ENCODE measurements at regions not wholly inside any gene's neighbourhood (a gene's known extent, or its start where the extent isn't known, plus 50 kb on each side); places are given as distances from the start of the nearest gene placed in this dataset.

DNA sequence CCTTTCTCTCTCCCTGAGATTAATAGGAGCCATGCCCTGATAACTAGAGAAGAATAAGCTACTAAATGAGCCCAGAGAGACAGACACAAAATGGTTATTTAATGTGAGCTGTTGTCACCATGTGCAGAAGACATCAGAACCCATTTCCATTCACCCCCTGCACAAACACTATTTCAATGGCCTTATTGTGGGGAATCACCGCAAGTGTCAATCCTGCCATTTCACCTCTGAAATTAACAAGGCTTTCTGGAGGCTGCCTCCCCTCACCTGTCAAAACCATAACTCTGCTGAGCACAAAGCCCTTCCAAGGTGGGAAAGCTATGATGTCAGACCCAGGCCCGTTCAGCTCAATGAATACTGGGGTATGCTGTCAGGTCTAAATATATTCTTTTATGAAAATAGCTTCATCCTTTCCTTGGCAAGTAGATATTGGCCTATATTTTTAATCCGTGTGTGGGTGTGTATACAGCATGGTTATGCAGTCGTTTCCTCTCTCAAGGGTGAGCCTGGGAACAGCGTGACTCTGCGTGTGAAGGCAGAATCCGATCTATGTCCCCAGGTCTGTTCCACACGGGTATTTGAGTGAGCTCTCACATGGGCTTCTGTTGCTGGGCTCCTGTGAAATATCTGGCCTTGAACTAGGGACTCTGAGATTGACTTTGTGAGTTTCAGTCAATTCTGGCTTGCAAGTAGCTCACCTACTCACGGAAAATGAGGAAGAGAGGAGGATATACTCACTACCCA is 266.3 kb downstream of the FBXW7 start:
- intact Hi-C loops (cut with DNase I), result no loop called here
- DNase-seq (ENCODE audit: missing footprints) (no peak), ATAC-seq (no peak)

DNA sequence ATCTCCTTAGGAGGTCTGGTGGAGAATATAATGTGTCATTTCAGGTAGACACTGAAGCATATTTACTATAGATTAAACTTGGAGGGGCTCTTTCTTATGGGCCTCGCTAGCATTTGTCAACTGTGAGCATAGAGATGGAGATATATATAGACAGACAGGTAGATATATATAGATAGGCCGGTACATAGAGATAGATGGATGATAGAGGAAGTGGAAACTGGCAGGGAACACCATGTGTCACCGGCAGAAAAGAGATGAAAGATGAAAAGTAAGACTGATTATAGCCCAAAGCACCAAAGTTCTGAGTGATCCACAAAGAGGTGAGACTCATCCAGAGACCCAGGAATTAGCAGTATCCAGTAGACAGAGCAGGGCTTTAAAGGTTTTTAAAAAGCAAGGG is 268.1 kb downstream of the FBXW7 start:
- intact Hi-C loops (cut with DNase I), result no loop called here
- no peak for DNase-seq (ENCODE audit: missing footprints)
- no peak for ATAC-seq

DNA sequence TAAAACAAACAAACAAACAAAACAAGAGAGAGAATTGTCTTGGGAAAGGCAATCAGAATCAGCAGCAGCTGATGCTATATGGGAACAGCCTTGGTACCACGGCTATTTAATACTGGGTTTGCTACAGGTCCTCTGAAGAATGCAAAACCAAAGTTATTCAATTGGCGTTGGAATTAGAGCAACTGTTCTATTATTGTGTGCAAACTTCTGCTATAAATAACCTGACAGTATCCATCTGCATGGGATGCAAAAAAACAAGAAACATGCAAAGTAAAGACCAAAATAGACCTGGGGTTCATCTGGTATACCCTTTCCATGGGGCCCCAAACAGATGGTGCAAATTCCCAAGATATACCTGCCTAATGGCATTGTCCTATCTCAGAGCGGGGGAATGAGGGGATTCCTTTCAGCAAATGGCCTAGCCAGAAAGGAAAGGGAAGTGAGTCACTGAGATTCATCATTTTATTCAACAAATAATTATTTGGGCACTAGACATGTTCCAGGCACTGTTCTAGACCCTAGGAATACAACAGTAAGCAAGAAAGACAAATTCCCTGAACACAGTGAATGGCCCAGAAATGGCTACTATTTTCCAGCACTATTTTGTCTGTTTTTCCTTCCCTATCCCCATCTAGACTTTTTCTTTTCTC is 268.9 kb downstream of the FBXW7 start:
- DNase-seq (ENCODE audit: missing footprints), result no peak
- intact Hi-C loops (cut with DNase I), result no loop called here
- no peak for ATAC-seq

DNA sequence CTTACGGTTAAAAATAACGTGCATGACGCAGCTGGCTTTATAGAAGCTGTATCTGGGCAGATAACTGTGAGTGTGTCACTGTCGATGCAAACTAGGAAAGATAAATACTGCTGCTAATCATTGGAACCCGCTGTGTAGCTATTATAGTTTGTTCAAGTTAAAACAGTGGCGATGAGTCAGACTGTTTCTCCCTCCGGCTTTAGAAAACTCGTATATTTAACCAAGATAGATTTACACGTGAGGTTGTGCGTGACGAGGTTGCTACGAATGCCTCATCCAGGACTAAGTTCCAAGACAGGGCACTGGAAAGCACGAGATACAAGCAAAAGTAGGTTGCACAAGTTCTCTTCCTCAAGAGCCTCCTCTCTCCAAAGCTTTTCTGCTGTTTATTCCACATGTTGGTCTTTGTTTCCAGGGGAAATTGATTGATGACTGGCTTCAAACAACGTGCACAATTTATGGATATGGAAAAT is 270.7 kb downstream of the FBXW7 start:
- ATAC-seq, result no peak
- intact Hi-C loops (cut with DNase I), result no loop called here
- no peak for DNase-seq (ENCODE audit: missing footprints)

DNA sequence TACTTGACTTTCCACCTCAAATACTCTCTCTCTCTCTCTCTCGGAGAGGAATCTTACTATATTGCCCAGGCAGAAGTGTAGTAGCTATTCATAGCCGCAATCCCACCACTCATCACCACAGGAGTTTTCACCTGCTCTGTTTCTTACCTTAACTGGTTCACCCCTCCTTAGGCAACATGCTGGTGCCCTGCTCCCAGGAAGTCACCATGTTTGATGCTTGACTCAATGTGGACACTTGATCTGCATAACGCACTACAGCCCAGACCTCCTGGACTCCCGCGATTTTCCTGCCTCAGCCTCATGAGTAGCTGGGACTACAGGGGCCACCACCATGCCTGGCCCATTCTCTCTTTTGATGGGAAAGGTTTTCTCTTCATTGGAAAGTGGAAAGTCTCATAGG is 271.8 kb downstream of the FBXW7 start:
- no peak for ATAC-seq
- DNase-seq (ENCODE audit: missing footprints), result no peak
- intact Hi-C loops (cut with DNase I), result no loop called here

DNA sequence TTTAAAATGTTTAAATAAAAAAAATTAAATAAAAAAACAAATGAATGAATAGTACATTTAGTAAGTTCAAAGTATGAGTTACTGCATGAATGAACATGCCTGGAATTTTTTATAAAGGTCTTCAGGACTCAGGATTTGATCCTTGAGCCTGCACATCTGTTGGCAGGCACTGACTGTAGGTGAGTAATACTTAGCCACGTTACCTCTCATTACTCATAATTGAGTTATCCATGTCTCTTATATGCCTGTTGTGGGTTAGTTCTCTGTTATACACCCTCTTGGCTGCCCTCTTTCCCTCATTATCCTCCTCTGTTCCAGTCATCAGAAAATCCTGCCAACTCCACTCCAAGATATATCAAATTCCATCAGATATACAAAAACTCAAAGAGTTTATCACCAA is 276.0 kb downstream of the FBXW7 start:
- ATAC-seq (no peak), DNase-seq (ENCODE audit: missing footprints) (no peak)
- intact Hi-C loops (cut with DNase I), result loop anchor here (5.0 kb wide), 2 partner anchors 53 to 153 kb away; no protein-coding TSS in a partner anchor

DNA sequence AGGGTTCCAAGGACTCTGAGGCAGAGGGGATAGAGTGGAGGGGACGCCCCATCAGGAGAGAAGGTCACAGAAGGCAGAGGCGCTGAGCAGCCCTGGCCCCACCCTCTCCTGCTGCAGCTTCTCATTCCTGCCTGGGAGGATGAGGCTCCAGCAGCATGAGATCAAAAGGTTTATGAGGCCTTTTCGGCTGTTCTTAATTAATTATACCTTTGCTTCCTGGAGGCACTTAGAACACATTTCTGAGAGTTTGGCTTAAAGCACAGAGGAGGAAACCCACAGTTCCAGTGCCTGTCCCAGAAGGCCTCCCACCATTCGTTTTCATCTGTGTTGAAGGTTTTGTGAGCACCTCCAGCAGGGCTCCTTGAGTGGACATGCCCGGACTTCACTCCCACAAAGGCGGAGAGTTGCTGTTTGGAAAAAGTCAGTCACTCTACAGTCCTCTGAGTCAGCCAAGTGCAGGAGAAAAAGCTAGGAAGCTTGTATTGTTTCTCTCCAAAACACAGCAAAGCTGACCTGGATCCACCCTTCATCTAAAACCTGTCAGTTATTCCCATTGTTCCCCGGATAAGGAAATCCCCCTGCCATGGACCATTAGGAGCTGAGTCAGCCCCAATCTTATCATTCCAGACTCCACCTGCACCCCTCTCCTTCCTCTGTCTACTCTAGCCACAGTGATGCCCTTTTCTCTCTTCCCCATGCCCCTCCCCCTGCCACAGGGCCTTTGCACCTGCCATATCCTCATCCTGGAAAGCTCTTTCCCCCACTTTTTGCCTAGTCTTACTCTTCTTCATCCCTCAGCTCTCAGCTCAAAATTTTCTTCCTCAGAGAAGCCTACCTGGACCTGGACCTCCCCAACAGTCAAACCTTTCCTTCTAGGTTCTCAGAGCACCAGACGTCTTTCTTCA is 276.8 kb downstream of the FBXW7 start:
- DNase-seq (ENCODE audit: missing footprints) (no peak), ATAC-seq (no peak)
- intact Hi-C loops (cut with DNase I), result loop anchor here (5.0 kb wide), 2 partner anchors 52 to 152 kb away; no protein-coding TSS in a partner anchor

DNA sequence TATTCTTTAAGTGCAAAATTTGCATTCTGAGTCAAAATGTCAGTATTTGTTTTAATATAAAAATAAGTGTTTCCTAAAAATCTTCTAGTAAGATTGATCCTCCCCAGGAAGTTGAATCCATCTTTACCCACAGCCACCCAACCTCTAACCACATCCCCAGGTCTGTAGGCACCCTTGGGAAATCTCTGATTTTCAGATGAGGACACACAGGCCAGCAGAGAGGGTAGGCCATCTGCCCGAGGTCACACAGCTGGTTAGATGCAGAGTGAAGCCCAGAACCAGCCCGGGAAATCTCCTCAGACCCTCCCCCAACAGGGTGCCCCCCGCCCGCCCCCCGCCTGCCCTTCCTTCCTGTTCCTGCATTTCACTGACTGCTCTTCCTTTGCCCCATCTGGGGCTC is 277.5 kb downstream of the FBXW7 start:
- DNase-seq (ENCODE audit: missing footprints) (no peak), ATAC-seq (no peak)
- intact Hi-C loops (cut with DNase I), result loop anchor here (5.0 kb wide), 2 partner anchors 51 to 151 kb away; no protein-coding TSS in a partner anchor

DNA sequence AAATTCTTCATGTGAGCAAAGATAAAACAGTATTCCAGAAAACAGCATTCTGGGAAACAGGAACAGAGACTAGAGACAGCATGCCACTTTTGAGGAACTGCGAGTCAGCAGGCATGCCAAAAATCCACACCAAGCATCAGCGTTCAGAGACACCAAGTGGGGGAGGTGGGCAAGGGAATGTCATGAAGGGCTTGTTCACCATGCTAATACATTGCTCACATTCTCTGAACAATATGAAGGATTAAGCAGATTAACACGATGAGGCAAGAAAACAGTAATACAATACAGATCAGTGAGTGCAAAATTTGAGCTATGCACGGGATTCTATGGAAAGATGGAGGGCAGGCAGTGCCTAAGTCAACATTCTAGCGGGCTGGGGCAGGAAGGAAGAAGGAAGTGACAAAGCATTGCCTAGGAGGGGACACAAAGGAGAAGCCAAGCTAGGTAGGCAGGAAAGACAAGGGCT is 278.3 kb downstream of the FBXW7 start:
- ATAC-seq (no peak), DNase-seq (ENCODE audit: missing footprints) (no peak)
- intact Hi-C loops (cut with DNase I), result loop anchor here (5.0 kb wide), 2 partner anchors 50 to 150 kb away; no protein-coding TSS in a partner anchor

DNA sequence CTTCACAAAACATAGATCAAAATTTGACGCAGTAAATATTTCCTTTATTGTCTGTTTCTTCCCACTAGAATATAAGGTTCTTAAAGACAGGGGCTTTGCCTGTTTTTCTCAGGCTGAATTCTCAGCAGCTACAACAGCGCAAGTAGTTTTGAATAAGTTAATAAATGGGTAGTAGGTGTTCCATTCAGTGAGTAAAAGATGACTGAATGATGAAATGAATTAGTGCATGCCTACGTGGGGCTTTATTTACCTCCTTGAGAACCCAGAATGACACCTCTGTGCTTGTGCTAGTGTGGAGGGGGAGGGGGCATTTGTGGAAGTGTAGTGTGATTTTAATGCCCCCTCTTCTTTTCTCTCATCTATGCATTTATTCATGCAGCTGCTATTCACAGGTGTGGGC is 278.9 kb downstream of the FBXW7 start:
- ATAC-seq (no peak), DNase-seq (ENCODE audit: missing footprints) (no peak)
- intact Hi-C loops (cut with DNase I), result loop anchor here (5.0 kb wide), 2 partner anchors 50 to 150 kb away; no protein-coding TSS in a partner anchor

DNA sequence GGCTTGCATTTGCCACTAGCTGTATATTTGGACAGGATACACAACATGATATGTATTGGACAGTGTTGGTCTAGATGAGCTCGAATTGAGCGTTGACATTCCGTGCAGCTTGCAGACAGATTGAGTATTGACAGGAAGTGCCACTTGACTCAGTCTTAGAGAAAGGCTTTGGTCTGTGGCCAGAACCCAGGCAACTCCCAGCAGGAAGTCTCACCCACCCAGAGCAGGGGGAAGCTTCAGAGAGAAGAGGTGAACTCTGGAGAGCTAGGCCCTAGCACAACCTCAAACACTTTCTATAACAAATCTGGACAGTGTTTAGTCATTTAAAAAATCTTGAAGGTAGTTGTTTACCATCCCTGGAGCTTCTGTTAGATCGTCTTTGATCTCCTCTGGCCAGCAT is 280.5 kb downstream of the FBXW7 start:
- intact Hi-C loops (cut with DNase I), result loop anchor here (5.0 kb wide), 2 partner anchors 48 to 148 kb away; no protein-coding TSS in a partner anchor
- ATAC-seq (peak; percentile 37), DNase-seq (ENCODE audit: missing footprints) (no peak)

DNA sequence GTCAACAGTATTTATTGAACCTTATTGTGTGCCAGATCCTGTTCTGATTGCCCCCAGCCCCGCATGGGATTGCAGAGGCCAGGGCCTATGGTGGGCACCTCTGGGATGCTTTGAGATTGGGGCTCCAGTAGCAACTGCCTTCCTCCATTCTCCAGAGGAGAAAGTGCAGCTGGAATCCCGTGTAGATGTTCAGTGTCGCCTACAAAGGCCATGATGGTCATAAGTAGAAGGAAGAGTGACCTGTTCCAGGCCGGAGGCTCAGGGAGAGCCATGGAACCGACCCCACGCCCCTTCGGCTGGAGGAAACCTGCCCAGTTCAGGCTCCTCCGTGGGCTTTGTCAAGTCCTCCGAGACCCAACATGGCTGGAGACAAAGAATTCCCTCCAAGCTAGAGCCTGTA is 287.5 kb downstream of the FBXW7 start:
- intact Hi-C loops (cut with DNase I), result no loop called here
- DNase-seq (ENCODE audit: missing footprints), result no peak
- ATAC-seq, result no peak

DNA sequence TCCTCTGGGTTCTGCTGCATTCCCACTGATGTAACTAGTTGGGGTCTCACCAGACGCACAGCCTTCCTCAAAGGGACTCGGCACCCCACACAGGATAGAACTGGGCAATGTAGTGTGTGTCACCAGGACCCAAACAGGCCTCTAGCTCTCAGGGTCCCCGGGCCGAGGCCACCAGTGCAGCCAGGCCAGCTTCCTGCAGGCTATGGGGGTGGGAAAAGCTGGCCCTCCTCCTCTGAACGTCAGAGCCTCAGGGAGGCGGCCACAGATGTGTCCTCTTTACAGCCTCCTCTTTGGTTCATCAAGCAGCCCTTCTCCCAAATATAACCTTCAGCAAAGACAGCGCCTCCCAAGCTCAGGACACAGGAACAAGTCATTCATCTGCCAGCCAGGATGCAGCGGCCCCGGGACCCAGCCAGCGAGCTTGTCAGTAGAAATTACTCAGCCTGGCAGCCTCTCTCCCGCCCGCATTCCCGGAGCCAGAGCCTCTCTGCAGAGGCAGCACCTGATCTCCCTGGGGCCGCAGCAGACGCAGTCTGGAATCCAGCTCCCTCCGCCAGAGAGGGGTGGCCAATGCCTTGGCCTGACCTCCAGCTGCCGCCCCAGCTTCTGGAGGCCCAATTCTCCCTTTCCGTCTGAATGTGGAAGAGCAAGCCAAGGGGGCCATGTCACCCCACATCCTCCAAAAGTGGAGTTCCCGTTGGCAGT is 288.5 kb downstream of the FBXW7 start:
- ATAC-seq (peak; percentile 67), DNase-seq (ENCODE audit: missing footprints) (peak; percentile 72)
- intact Hi-C loops (cut with DNase I), result no loop called here

DNA sequence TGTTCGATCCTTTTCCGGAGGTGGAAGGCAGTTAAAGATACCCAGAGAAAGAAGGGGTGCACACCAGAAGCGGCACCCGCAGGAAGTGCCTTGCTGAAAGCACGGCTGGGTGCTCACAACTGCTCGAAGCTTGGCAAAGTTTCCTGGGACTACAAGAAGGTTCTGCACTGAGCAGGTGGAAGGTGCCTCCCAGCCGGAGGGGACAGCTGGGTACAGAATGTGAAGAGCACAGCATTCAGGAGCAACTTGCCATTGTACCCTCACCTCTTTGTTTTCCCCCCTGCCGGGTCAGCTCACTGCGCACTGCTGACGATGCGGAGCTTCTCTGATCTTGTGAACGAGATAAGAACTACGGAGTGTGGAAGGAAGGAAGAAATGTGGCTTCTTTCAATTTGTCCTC is 289.2 kb downstream of the FBXW7 start:
- no peak for ATAC-seq
- intact Hi-C loops (cut with DNase I), result no loop called here
- DNase-seq (ENCODE audit: missing footprints), result no peak

DNA sequence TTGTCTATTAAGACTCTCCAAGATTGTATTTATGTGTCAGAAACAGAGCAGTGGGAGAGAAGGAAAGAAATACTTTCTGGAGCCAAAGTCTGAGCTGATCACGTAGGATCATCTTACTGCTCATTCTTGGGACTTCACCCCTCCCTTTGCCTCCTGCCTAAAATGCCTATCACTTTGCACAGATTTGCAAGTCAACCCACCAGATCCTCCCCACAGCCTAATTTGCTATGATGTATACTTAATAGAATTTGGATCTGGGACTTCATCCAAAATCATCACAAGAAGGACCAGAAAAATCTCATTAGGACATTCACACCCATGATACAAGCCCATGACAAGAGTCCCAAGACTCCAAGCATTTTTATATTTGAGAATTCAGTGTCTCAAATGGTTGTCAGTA is 290.2 kb downstream of the FBXW7 start:
- DNase-seq (ENCODE audit: missing footprints) (no peak), ATAC-seq (no peak)
- intact Hi-C loops (cut with DNase I), result no loop called here

DNA sequence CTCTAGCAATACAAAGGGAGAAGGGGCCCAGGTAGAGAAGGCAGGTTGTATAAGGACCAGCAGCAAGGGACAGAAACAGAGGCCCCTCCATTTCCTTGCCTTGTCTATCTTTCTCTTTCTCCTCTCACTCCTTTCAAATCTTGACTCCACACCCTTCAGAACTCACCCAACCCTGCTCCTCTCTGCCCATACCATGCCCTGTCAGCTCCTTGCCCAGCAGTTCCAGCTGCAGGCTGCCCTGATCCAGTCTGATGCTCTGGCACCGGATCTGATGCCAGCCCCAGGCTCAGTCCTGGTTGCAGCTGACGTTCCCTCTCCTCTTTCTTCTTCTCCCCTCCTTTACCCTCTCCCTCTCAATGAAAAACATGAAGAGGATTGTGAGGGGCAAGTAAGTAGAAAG is 291.2 kb downstream of the FBXW7 start:
- intact Hi-C loops (cut with DNase I), result no loop called here
- ATAC-seq (no peak), DNase-seq (ENCODE audit: missing footprints) (no peak)

DNA sequence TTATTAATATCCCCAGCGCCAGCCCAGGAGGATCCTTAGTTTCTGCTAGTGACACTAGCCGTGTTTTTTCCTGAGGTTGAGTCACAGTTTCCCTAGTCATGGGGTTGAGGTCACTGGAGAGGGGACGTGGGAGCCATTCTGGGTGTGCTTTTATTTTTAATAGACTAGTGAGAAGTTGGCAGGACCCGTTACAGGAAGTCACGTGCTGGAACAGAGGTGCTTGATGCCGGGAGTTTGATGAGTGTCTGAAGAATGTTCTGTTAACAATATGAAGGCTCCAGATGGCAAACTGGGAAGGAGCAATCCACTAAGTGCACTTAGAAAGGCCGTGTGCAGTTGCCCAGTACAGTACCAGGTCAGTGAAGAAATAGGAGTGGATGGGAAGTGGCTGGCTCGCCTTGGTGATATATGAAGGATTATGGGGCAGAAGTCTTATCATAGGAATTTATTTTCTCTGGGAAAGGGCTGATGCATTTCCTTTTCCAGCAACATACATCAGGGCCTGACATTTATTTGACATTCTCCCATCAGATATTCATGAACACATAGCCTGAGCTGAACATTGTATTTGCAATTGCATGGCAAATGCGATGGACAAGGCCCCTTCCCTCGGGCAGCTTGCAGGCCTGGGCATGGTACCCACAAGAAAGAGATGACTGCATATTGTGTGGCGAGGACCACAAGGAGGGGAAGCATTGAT is 291.8 kb downstream of the FBXW7 start:
- ATAC-seq (peak; percentile 62), DNase-seq (ENCODE audit: missing footprints) (no peak)
- intact Hi-C loops (cut with DNase I), result no loop called here

DNA sequence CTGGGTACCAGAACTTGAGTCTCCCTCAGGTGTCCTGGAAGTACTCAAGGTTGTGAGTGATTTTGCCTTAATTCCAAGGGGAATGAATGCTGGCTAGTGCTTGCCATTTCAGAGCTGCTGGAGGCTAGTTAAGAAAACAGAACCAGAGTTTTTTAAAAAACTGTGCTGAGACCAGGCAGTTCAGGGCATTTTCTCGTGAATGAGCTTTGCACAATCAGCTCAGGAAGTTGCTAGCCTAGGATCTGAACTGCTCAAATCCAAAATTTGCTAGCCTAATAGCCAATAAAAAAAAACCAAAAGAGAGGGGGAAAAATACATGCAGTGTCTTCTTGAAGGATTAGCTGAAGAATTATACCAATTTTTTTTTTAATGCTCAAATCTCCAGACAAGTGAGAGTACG is 292.7 kb downstream of the FBXW7 start:
- ATAC-seq, result no peak
- no peak for DNase-seq (ENCODE audit: missing footprints)
- intact Hi-C loops (cut with DNase I), result no loop called here

Measured in Right ventricle myocardium inferior (tissue), 1 donor.